Pancreas (tissue), 10 donors: ENCODE measurements at regions not wholly inside any gene's neighbourhood (a gene's known extent, or its start where the extent isn't known, plus 50 kb on each side); places are given as distances from the start of the nearest gene placed in this dataset.

Source experiments
- ATAC-seq, 4 donors: fragments of 200-7000 bp; cut with Tn5 transposase; one replicate each; pipeline versions ENCODE4 v1.8.0 to v1.9.1; 2020; ENCODE audit warnings: mild to moderate bottlenecking in 4 of 4, moderate library complexity in 4 of 4
- DNase-seq, 6 donors: peaks; one replicate each; pipeline ENCODE4 v3.0.0-alpha.2; 2020
- FAIRE-seq: peaks from 2 replicates; lab custom pipeline; 2012; peaks lifted over from hg19 to GRCh38; lab: Jason Lieb, UNC
- H3K27ac ChIP-seq, 4 donors: fragments of 200-600 bp; sonication (generic); 1 replicate in 3 of 4; 2 replicates in 1 of 4; pipeline versions ENCODE4 v1.5.0 to v1.8.0; 2020
- H3K27me3 ChIP-seq, 4 donors: fragments of 200-600 bp; one replicate each; pipeline ENCODE4 v1.8.0; 2021
- H3K36me3 ChIP-seq, 3 donors: fragments of 200-600 bp; sonication (generic) in 1 of 3; one replicate each; pipeline versions ENCODE4 v1.5.0 to v1.8.0; 2020 to 2021
- H3K4me1 ChIP-seq, 3 donors: fragments of 200-600 bp; one replicate each; pipeline ENCODE4 v1.8.0; 2021
- H3K4me3 ChIP-seq, 4 donors: fragments of 200-600 bp; sonication (generic) in 2 of 4; one replicate each; pipeline versions ENCODE4 v1.5.0 to v1.8.0; 2020 to 2021
- H3K9me3 ChIP-seq, 4 donors: fragments of 200-600 bp; one replicate each; pipeline ENCODE4 v1.8.0; 2021
- CTCF ChIP-seq, 4 donors: fragments of 200-600 bp; sonication (generic) in 3 of 4; IDR thresholded peaks; one replicate each; pipeline versions ENCODE4 v1.5.0 to v1.8.0; 2021; ENCODE audit warnings: antibody characterized with exemption in 4 of 4
- WGBS, 2 donors: extraction: QIAGEN DNeasy Blood & Tissue Kit; methylation state at CpG; one replicate each; pipeline ENCODE4 v1.1.7; 2013; 5-methylcytosine and 5-hydroxymethylcytosine counted together
- intact Hi-C, 3 donors: fragments of 100-400 bp; cut with DNase I; formaldehyde crosslinking; loops; one replicate each; pipeline versions ENCODE4 v1.11.1 to v1.14.2; 2022
- donor health status: healthy with polysubstance abuse.
- donor health status: DM: no; HTN: no; CAD: no; lungs with moderate emphysema.
- donor health status: DM: no; HTN: no; CAD: no.
- donor health status: control.
- donor health status: control.
- donor health status: Bipolar disorder and iron deficiency.
- donor health status: DM: yes; HTN: yes; CAD: no.
- donor health status: DM: no; HTN: no; CAD: no.
- donor health status: DM: no; HTN: no; CAD: no.
- donor health status: DM: yes; HTN: yes; CAD: no.

- H3K4me3 ChIP-seq: no peak overlapping the region
- no peaks in the 10 kb centered on the region for H3K36me3 ChIP-seq
- no peaks in the 10 kb centered on the region for H3K27me3 ChIP-seq
- ATAC-seq: no peak
- TF ChIP-seq CTCF (IDR thresholded peaks at IDR 0.05): no peak
- intact Hi-C loops: no loop called here
- WGBS, 2 donors: 32 to 61% methylated on average over 1 of the region's 1 CpG
- no peaks in the 10 kb centered on the region for H3K4me1 ChIP-seq
- no peak overlapping the region for H3K27ac ChIP-seq
- no peak for FAIRE-seq
- no peak for DNase-seq
- no peaks in the 10 kb centered on the region for H3K9me3 ChIP-seq
These were observed 950.3 kb upstream of the ACVR2A start for GRCh38 chr2:146894514-146894913.

GRCh38 chr2:146893500-146894041 is 951.3 kb upstream of the ACVR2A start:
- FAIRE-seq (no peak), DNase-seq (no peak), ATAC-seq (no peak)
- Histone ChIP-seq H3K27me3 (no peaks in the 10 kb centered on the region), H3K36me3 (no peaks in the 10 kb centered on the region), H3K27ac (no peak overlapping the region), H3K4me1 (no peaks in the 10 kb centered on the region), H3K4me3 (no peak overlapping the region), H3K9me3 (no peaks in the 10 kb centered on the region)
- intact Hi-C loops: no loop called here
- WGBS, 2 donors: 60 to 61% methylated on average over 5 of the region's 5 CpGs
- TF ChIP-seq CTCF (IDR thresholded peaks at IDR 0.05): no peak

- Histone ChIP-seq H3K27me3 (no peaks in the 10 kb centered on the region), H3K9me3 (no peaks in the 10 kb centered on the region), H3K4me3 (no peak overlapping the region), H3K27ac (no peak overlapping the region), H3K36me3 (no peaks in the 10 kb centered on the region), H3K4me1 (no peaks in the 10 kb centered on the region)
- intact Hi-C loops: no loop called here
- no peak for DNase-seq
- WGBS, 2 donors: 59 to 79% methylated on average over 2 of the region's 2 CpGs
- ATAC-seq: no peak
- no peak for FAIRE-seq
- TF ChIP-seq CTCF (IDR thresholded peaks at IDR 0.05): no peak
These were observed 954.3 kb upstream of the ACVR2A start for GRCh38 chr2:146890491-146890890.

GRCh38 chr2:146879882-146880281 is 964.9 kb upstream of the ACVR2A start:
- no peak for ATAC-seq

More at GRCh38 chr2:146879882-146880281, 964.9 kb upstream of the ACVR2A start:
- Histone ChIP-seq H3K9me3 (no peaks in the 10 kb centered on the region), H3K27ac (no peak overlapping the region), H3K4me1 (no peaks in the 10 kb centered on the region), H3K27me3 (no peaks in the 10 kb centered on the region), H3K4me3 (no peak overlapping the region), H3K36me3 (no peaks in the 10 kb centered on the region)
- 76 to 89% methylated on average over 6 of the region's 6 CpGs for WGBS, 2 donors
- DNase-seq: no peak
- no peak for TF ChIP-seq CTCF (IDR thresholded peaks at IDR 0.05)
- FAIRE-seq: no peak
- intact Hi-C loops: no loop called here
